ENCODE measurements at regions not wholly inside any gene's neighbourhood (a gene's known extent, or its start where the extent isn't known, plus 50 kb on each side); places are given as distances from the start of the nearest gene placed in this dataset.

GRCh38 chr4:137601934-137602333, 69.6 kb upstream of the PCDH18 start:
- CTCF ChIA-PET, result no interaction called here
- in situ Hi-C loops (cut with HindIII; ENCODE audit: low pct_unique_long_range_greater_than_20kb, low sequenced_read_pairs), result no loop called here

GRCh38 chr4:137599734-137600133, 67.4 kb upstream of the PCDH18 start:
- H3K27me3 ChIP-seq (ENCODE audit: control insufficient read depth, insufficient read depth, low read length), result no peaks in the 10 kb centered on the region
- no TSS peak for BruUV-seq (replicated peaks)

More at GRCh38 chr4:137601934-137602333, 69.6 kb upstream of the PCDH18 start:
- no peak overlapping the region for H3K4me3 ChIP-seq (ENCODE audit: low read depth in 2 of 2, low read length in 2 of 2)
- ATAC-seq (no peak), DNase-seq (ENCODE audit: low read depth, low spot score) (no peak)
- TF ChIP-seq CTCF (IDR thresholded peaks at IDR 0.05) (no peak), REST (IDR thresholded peaks at IDR 0.05; ENCODE audit: insufficient read depth in 1 of 2, low read depth in 2 of 2, low read length in 1 of 2) (no peak), POLR2AphosphoS5 (IDR thresholded peaks at IDR 0.05; ENCODE audit: low read depth, low read length) (no peak), SIN3A (IDR thresholded peaks at IDR 0.05; ENCODE audit: borderline replicate concordance, insufficient read depth, low read depth, low read length) (no peak), TCF7L2 (IDR thresholded peaks at IDR 0.05; ENCODE audit: low read depth, low read length) (no peak)
- intact Hi-C loops (cut with micrococcal nuclease; ENCODE audit: unreplicated experiment), result no loop called here
- H3K36me3 ChIP-seq (ENCODE audit: control insufficient read depth, insufficient read depth, low read length), result no peaks in the 10 kb centered on the region
- no TSS peak for BruUV-seq (replicated peaks)
- no peaks in the 10 kb centered on the region for H3K4me1 ChIP-seq (ENCODE audit: control insufficient read depth, insufficient read depth, low read length)
- POLR2A ChIA-PET, result no interaction called here
- no peak overlapping the region for H3K27ac ChIP-seq (ENCODE audit: low read length)
- H3K27me3 ChIP-seq (ENCODE audit: control insufficient read depth, insufficient read depth, low read length), result no peaks in the 10 kb centered on the region
- H3K9me3 ChIP-seq (ENCODE audit: control insufficient read depth, insufficient read depth, low read depth, low read length), result no peaks in the 10 kb centered on the region

More at GRCh38 chr4:137599734-137600133, 67.4 kb upstream of the PCDH18 start:
- CTCF ChIA-PET, result no interaction called here
- DNase-seq (ENCODE audit: low read depth, low spot score) (no peak), ATAC-seq (no peak)
- Histone ChIP-seq H3K36me3 (ENCODE audit: control insufficient read depth, insufficient read depth, low read length) (no peaks in the 10 kb centered on the region), H3K4me1 (ENCODE audit: control insufficient read depth, insufficient read depth, low read length) (no peaks in the 10 kb centered on the region), H3K9me3 (ENCODE audit: control insufficient read depth, insufficient read depth, low read depth, low read length) (no peaks in the 10 kb centered on the region), H3K4me3 (ENCODE audit: low read depth in 2 of 2, low read length in 2 of 2) (no peak overlapping the region), H3K27ac (ENCODE audit: low read length) (no peak overlapping the region)
- TF ChIP-seq TCF7L2 (IDR thresholded peaks at IDR 0.05; ENCODE audit: low read depth, low read length), result no peak
- no peak for TF ChIP-seq POLR2AphosphoS5 (IDR thresholded peaks at IDR 0.05; ENCODE audit: low read depth, low read length)
- no peak for TF ChIP-seq REST (IDR thresholded peaks at IDR 0.05; ENCODE audit: insufficient read depth in 1 of 2, low read depth in 2 of 2, low read length in 1 of 2)
- no peak for TF ChIP-seq SIN3A (IDR thresholded peaks at IDR 0.05; ENCODE audit: borderline replicate concordance, insufficient read depth, low read depth, low read length)
- TF ChIP-seq CTCF (IDR thresholded peaks at IDR 0.05), result no peak
- POLR2A ChIA-PET, result no interaction called here
- intact Hi-C loops (cut with micrococcal nuclease; ENCODE audit: unreplicated experiment) (no loop called here), in situ Hi-C loops (cut with HindIII; ENCODE audit: low pct_unique_long_range_greater_than_20kb, low sequenced_read_pairs) (no loop called here)

Measured in Panc1 (cell line).